WTC11 (cell line): ENCODE measurements at regions not wholly inside any gene's neighbourhood (a gene's known extent, or its start where the extent isn't known, plus 50 kb on each side); places are given as distances from the start of the nearest gene placed in this dataset.

Experiments
- ATAC-seq: fragments of 200-7000 bp; cut with Tn5 transposase; 2 replicates; pipeline ENCODE4 v1.10.0; 2021; ENCODE audit warnings: mild to moderate bottlenecking, moderate library complexity
- CTCF ChIA-PET: fragments of 300-600 bp; sonication (Branson Sonifier 250); formaldehyde crosslinking; loops from one replicate; lab custom pipeline; 2021; ENCODE audit warnings: antibody characterized with exemption; lab: Charles Lee
- POLR2A ChIA-PET: fragments of 350-600 bp; sonication (Branson Sonifier 250); formaldehyde crosslinking; loops from one replicate; lab custom pipeline; 2021; ENCODE audit warnings: antibody characterized with exemption; lab: Charles Lee
- DNase-seq: peaks from one replicate; pipeline ENCODE4 v3.0.0; 2021; ENCODE audit warnings: low spot score
- H3K27ac Mint-ChIP-seq: 2 replicates; pipeline ENCODE4 v1.8.0; 2021; ENCODE audit warnings: mixed read lengths
- H3K27me3 Mint-ChIP-seq: 2 replicates; pipeline ENCODE4 v1.8.0; 2021; ENCODE audit warnings: low read depth, mild to moderate bottlenecking, moderate library complexity, mixed read lengths
- H3K36me3 Mint-ChIP-seq: 2 replicates; pipeline ENCODE4 v1.8.0; 2021; ENCODE audit warnings: mixed read lengths
- H3K4me1 Mint-ChIP-seq: 2 replicates; pipeline ENCODE4 v1.8.0; 2022; ENCODE audit warnings: mixed read lengths
- H3K4me3 Mint-ChIP-seq: 2 replicates; pipeline ENCODE4 v1.8.0; 2021; ENCODE audit warnings: mild to moderate bottlenecking, moderate library complexity, mixed read lengths
- H3K9me3 Mint-ChIP-seq: 2 replicates; pipeline ENCODE4 v1.8.0; 2021; ENCODE audit warnings: mixed read lengths
- ESRRA ChIP-seq: sonication (generic); formaldehyde crosslinking; IDR thresholded peaks from 2 replicates; pipeline ENCODE4 v1.8.1; 2022; ENCODE audit warnings: mild to moderate bottlenecking, missing genetic modification reagents, borderline replicate concordance
- GTF2I ChIP-seq: fragments of 250-450 bp; sonication (Bioruptor Pico); conservative IDR thresholded peaks from 2 replicates; pipeline ENCODE4 v1.4.0; 2021; ENCODE audit warnings: mild to moderate bottlenecking
- IRF2 ChIP-seq: sonication (generic); formaldehyde crosslinking; IDR thresholded peaks from 2 replicates; pipeline ENCODE4 v1.8.0; 2022; ENCODE audit warnings: low read depth, missing genetic modification reagents, borderline replicate concordance
- JUN ChIP-seq: sonication (generic); formaldehyde crosslinking; IDR thresholded peaks from 2 replicates; pipeline ENCODE4 v1.8.0; 2023; ENCODE audit warnings: mild to moderate bottlenecking, missing genetic modification reagents
- MXD4 ChIP-seq: fragments of 250-450 bp; sonication (Bioruptor Pico); IDR thresholded peaks from 2 replicates; pipeline ENCODE4 v1.8.0; 2021; ENCODE audit warnings: mild to moderate bottlenecking, moderate library complexity, borderline replicate concordance
- SMAD4 ChIP-seq: sonication (generic); formaldehyde crosslinking; IDR thresholded peaks from 2 replicates; pipeline ENCODE4 v1.8.0; 2022; ENCODE audit warnings: mild to moderate bottlenecking, missing genetic modification reagents
- SOX15 ChIP-seq: fragments of 250-450 bp; sonication (Bioruptor Pico); IDR thresholded peaks from 2 replicates; pipeline ENCODE4 v1.9.0; 2021; ENCODE audit warnings: mild to moderate bottlenecking
- ZNF121 ChIP-seq: sonication (generic); formaldehyde crosslinking; IDR thresholded peaks from 2 replicates; pipeline ENCODE4 v1.8.0; 2023; ENCODE audit warnings: missing genetic modification reagents
- ZNF317 ChIP-seq: sonication (generic); formaldehyde crosslinking; IDR thresholded peaks from 2 replicates; pipeline ENCODE4 v1.8.1; 2023; ENCODE audit warnings: low read depth, mild to moderate bottlenecking, moderate library complexity, missing genetic modification reagents, borderline replicate concordance
- ZNF416 ChIP-seq: fragments of 250-450 bp; sonication (Bioruptor Pico); IDR thresholded peaks from 2 replicates; pipeline ENCODE4 v1.9.0; 2021; ENCODE audit warnings: mild to moderate bottlenecking, inconsistent platforms
- TF ChIP-seq, protein P1 (sequence below): sonication (generic); formaldehyde crosslinking; IDR thresholded peaks from 2 replicates; pipeline ENCODE4 v1.8.0; 2023; ENCODE audit warnings: missing genetic modification reagents
- TF ChIP-seq, protein P2 (sequence below): sonication (generic); formaldehyde crosslinking; IDR thresholded peaks from 2 replicates; pipeline ENCODE4 v1.8.0; 2022; ENCODE audit warnings: mild to moderate bottlenecking, missing genetic modification reagents
- TF ChIP-seq, protein P3 (sequence below): fragments of 250-450 bp; sonication (Bioruptor Pico); IDR thresholded peaks from 2 replicates; pipeline ENCODE4 v1.9.0; 2021; ENCODE audit warnings: moderate library complexity, mild to moderate bottlenecking, inconsistent platforms, borderline replicate concordance
- TF ChIP-seq, protein P4 (sequence below): sonication (generic); formaldehyde crosslinking; IDR thresholded peaks from 2 replicates; pipeline ENCODE4 v1.8.1; 2022; ENCODE audit warnings: mild to moderate bottlenecking, missing genetic modification reagents, moderate library complexity, borderline replicate concordance
- TF ChIP-seq, protein P5 (sequence below): sonication (generic); formaldehyde crosslinking; IDR thresholded peaks from 2 replicates; pipeline ENCODE4 v1.8.1; 2023; ENCODE audit warnings: mild to moderate bottlenecking, missing genetic modification reagents
- TF ChIP-seq, protein P6 (sequence below): sonication (generic); formaldehyde crosslinking; IDR thresholded peaks from 2 replicates; pipeline ENCODE4 v1.8.1; 2023; ENCODE audit warnings: mild to moderate bottlenecking, missing genetic modification reagents, moderate library complexity
- TF ChIP-seq, protein P7 (sequence below): sonication (generic); formaldehyde crosslinking; IDR thresholded peaks from 2 replicates; pipeline ENCODE4 v1.8.0; 2022; ENCODE audit warnings: missing genetic modification reagents
- TF ChIP-seq, protein P8 (sequence below): fragments of 250-450 bp; sonication (Bioruptor Pico); conservative IDR thresholded peaks from 2 replicates; pipeline ENCODE4 v1.9.0; 2021; ENCODE audit warnings: mild to moderate bottlenecking
- TF ChIP-seq, protein P9 (sequence below): fragments of 250-450 bp; sonication (Bioruptor Pico); IDR thresholded peaks from 2 replicates; pipeline ENCODE4 v1.8.0; 2021; ENCODE audit warnings: mild to moderate bottlenecking

DNA sequence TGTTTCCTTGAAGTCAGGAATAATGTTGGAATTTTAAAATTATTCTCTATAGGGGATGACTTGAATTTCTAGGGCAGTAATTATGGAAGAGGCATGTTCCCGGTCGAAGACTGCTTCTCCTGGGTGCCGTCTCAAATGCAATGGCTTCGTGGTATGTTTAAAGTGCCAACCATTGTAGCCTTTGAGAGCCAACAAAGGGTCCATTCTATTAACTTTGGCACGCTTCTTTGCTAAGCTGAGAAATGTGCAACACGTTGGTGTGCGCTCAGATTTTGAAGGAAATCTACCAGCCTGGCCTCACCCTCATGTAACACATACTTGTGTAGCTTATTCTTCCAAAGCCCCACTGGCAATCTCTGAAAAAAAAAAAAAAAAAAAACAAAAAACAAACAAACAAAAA lies 221.2 kb upstream of the ANKH start:
- ChIA-PET CTCF (interaction anchor here (0.7 to 1.0 kb wide), 2 partner anchors 13 to 376 kb away, joined by 4 to 5 read pairs; no protein-coding TSS in a partner anchor), POLR2A (interaction anchor here (0.6 kb wide), 2 partner anchors 25 to 26 kb away, joined by 5 to 6 read pairs; no protein-coding TSS in a partner anchor)
- no peak overlapping the region for H3K27ac Mint-ChIP-seq
- H3K4me3 Mint-ChIP-seq = no peak overlapping the region
- peaks cover 9% of the 10 kb centered on the region for H3K9me3 Mint-ChIP-seq
- DNase-seq = no peak
- no peaks in the 10 kb centered on the region for H3K4me1 Mint-ChIP-seq
- TF ChIP-seq IRF2 (CRISPR knock-in tag) (no peak), ZNF317 (CRISPR knock-in tag) (no peak), SMAD4 (no peak), JUN (CRISPR knock-in tag) (no peak), MXD4 (CRISPR knock-in tag) (no peak), SOX15 (CRISPR knock-in tag) (no peak), ZNF416 (CRISPR knock-in tag) (no peak), GTF2I (CRISPR knock-in tag) (no peak), ESRRA (CRISPR knock-in tag) (no peak), ZNF121 (CRISPR knock-in tag) (no peak)
- TF ChIP-seq, protein P1, sequence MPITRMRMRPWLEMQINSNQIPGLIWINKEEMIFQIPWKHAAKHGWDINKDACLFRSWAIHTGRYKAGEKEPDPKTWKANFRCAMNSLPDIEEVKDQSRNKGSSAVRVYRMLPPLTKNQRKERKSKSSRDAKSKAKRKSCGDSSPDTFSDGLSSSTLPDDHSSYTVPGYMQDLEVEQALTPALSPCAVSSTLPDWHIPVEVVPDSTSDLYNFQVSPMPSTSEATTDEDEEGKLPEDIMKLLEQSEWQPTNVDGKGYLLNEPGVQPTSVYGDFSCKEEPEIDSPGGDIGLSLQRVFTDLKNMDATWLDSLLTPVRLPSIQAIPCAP (CRISPR knock-in tag) = no peak
- TF ChIP-seq, protein P2, sequence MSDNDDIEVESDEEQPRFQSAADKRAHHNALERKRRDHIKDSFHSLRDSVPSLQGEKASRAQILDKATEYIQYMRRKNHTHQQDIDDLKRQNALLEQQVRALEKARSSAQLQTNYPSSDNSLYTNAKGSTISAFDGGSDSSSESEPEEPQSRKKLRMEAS = no peak
- TF ChIP-seq, protein P3, sequence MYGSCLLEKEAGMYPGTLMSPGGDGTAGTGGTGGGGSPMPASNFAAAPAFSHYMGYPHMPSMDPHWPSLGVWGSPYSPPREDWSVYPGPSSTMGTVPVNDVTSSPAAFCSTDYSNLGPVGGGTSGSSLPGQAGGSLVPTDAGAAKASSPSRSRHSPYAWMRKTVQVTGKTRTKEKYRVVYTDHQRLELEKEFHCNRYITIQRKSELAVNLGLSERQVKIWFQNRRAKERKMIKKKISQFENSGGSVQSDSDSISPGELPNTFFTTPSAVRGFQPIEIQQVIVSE (CRISPR knock-in tag) = no peak
- TF ChIP-seq, protein P4, sequence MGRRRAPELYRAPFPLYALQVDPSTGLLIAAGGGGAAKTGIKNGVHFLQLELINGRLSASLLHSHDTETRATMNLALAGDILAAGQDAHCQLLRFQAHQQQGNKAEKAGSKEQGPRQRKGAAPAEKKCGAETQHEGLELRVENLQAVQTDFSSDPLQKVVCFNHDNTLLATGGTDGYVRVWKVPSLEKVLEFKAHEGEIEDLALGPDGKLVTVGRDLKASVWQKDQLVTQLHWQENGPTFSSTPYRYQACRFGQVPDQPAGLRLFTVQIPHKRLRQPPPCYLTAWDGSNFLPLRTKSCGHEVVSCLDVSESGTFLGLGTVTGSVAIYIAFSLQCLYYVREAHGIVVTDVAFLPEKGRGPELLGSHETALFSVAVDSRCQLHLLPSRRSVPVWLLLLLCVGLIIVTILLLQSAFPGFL (CRISPR knock-in tag) = no peak
- TF ChIP-seq, protein P5, sequence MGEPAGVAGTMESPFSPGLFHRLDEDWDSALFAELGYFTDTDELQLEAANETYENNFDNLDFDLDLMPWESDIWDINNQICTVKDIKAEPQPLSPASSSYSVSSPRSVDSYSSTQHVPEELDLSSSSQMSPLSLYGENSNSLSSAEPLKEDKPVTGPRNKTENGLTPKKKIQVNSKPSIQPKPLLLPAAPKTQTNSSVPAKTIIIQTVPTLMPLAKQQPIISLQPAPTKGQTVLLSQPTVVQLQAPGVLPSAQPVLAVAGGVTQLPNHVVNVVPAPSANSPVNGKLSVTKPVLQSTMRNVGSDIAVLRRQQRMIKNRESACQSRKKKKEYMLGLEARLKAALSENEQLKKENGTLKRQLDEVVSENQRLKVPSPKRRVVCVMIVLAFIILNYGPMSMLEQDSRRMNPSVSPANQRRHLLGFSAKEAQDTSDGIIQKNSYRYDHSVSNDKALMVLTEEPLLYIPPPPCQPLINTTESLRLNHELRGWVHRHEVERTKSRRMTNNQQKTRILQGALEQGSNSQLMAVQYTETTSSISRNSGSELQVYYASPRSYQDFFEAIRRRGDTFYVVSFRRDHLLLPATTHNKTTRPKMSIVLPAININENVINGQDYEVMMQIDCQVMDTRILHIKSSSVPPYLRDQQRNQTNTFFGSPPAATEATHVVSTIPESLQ = no peak
- TF ChIP-seq, protein P6, sequence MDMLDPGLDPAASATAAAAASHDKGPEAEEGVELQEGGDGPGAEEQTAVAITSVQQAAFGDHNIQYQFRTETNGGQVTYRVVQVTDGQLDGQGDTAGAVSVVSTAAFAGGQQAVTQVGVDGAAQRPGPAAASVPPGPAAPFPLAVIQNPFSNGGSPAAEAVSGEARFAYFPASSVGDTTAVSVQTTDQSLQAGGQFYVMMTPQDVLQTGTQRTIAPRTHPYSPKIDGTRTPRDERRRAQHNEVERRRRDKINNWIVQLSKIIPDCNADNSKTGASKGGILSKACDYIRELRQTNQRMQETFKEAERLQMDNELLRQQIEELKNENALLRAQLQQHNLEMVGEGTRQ (CRISPR knock-in tag) = no peak
- TF ChIP-seq, protein P7, sequence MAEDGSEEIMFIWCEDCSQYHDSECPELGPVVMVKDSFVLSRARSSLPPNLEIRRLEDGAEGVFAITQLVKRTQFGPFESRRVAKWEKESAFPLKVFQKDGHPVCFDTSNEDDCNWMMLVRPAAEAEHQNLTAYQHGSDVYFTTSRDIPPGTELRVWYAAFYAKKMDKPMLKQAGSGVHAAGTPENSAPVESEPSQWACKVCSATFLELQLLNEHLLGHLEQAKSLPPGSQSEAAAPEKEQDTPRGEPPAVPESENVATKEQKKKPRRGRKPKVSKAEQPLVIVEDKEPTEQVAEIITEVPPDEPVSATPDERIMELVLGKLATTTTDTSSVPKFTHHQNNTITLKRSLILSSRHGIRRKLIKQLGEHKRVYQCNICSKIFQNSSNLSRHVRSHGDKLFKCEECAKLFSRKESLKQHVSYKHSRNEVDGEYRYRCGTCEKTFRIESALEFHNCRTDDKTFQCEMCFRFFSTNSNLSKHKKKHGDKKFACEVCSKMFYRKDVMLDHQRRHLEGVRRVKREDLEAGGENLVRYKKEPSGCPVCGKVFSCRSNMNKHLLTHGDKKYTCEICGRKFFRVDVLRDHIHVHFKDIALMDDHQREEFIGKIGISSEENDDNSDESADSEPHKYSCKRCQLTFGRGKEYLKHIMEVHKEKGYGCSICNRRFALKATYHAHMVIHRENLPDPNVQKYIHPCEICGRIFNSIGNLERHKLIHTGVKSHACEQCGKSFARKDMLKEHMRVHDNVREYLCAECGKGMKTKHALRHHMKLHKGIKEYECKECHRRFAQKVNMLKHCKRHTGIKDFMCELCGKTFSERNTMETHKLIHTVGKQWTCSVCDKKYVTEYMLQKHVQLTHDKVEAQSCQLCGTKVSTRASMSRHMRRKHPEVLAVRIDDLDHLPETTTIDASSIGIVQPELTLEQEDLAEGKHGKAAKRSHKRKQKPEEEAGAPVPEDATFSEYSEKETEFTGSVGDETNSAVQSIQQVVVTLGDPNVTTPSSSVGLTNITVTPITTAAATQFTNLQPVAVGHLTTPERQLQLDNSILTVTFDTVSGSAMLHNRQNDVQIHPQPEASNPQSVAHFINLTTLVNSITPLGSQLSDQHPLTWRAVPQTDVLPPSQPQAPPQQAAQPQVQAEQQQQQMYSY (CRISPR knock-in tag) = no peak
- TF ChIP-seq, protein P8, sequence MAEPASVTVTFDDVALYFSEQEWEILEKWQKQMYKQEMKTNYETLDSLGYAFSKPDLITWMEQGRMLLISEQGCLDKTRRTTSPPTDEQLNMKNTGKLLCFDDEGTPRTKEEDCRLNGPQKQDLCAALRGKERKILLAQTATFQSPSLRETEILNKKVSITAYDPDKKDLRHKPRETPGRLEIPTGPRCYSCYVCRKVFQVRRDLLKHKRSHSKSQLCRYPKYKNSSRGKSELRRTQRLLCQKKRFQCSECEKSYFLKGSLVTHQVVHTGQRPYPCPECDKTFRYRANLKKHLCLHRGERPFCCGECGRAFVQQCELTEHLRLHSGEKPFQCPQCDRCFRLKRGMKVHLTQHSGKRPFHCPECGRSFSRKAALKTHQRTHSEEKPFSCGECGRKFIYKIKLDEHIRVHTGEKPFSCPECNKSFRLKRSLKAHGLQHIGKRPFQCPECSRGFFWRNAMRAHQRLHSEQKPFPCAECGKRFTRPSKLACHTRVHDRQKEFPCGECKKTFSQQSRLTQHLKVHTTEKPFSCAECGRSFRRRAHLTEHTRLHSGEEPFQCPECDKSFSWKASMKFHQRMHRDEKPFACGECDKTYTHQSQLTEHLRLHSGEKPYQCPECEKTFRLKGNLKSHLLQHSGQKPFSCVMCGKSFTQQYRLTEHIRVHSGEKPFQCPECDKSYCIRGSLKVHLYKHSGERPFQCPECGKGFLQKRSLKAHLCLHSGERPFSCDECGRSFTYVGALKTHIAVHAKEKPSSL (CRISPR knock-in tag) = no peak
- TF ChIP-seq, protein P9, sequence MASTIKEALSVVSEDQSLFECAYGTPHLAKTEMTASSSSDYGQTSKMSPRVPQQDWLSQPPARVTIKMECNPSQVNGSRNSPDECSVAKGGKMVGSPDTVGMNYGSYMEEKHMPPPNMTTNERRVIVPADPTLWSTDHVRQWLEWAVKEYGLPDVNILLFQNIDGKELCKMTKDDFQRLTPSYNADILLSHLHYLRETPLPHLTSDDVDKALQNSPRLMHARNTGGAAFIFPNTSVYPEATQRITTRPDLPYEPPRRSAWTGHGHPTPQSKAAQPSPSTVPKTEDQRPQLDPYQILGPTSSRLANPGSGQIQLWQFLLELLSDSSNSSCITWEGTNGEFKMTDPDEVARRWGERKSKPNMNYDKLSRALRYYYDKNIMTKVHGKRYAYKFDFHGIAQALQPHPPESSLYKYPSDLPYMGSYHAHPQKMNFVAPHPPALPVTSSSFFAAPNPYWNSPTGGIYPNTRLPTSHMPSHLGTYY (CRISPR knock-in tag) = no peak
- peaks cover 8% of the 10 kb centered on the region for H3K27me3 Mint-ChIP-seq
- H3K36me3 Mint-ChIP-seq = no peaks in the 10 kb centered on the region
- ATAC-seq = no peak
